NT2/D1 (cell line): ENCODE measurements at regions not wholly inside any gene's neighbourhood (a gene's known extent, or its start where the extent isn't known, plus 50 kb on each side); places are given as distances from the start of the nearest gene placed in this dataset.

Experiments
- SUZ12 ChIP-seq: IDR thresholded peaks from 2 replicates; pipeline ENCODE4 v1.6.1; 2011; ENCODE audit not compliant: insufficient read length, insufficient read depth; ENCODE audit errors: extremely low read depth
- YY1 ChIP-seq: IDR thresholded peaks from 2 replicates; pipeline ENCODE4 v1.6.1; 2011; ENCODE audit not compliant: insufficient read length, insufficient read depth
- ZNF274 ChIP-seq: IDR thresholded peaks from 2 replicates; pipeline ENCODE4 v1.6.1; 2011; ENCODE audit warnings: mild to moderate bottlenecking, low read depth, low read length

- no peak for TF ChIP-seq YY1
- no peak for TF ChIP-seq ZNF274
- TF ChIP-seq SUZ12 = no peak
Measured at GRCh38 chrX:28127662-28128061, 146.4 kb upstream of the DCAF8L1 start.
